Erythroblast (primary cell): ENCODE measurements at regions not wholly inside any gene's neighbourhood (a gene's known extent, or its start where the extent isn't known, plus 50 kb on each side); places are given as distances from the start of the nearest gene placed in this dataset.

Experiments
- GATA1 ChIP-seq: IDR thresholded peaks from 2 replicates; pipeline ENCODE4 v1.6.1; 2011; ENCODE audit warnings: low read depth, mild to moderate bottlenecking, control low read depth, low read length, moderate library complexity
- POLR2A ChIP-seq: IDR thresholded peaks from 2 replicates; pipeline ENCODE4 v1.6.1; 2011; ENCODE audit warnings: mild to moderate bottlenecking, low read length

DNA sequence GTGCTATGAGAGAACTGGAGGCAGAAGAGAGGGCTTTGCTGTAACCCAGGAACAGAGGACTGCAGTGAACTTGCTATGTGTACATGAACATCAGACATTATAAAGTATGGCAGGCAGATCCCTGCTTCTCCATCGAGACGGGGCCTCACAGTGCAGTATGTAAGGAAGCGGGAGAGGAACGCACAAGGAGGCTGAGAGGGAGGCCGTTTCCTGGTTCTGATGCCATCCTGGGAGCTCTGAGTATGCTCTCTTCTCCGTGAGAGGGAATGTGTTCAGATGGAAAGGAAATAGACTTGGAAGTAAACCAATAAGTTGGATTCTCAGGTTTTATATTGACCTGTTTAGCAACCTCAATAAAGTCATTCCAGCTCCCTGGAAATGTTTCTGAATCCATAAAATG, 101.8 kb downstream of the ALDH8A1 start:
- TF ChIP-seq POLR2A (no peak), GATA1 (no peak)
